ENCODE measurements at regions not wholly inside any gene's neighbourhood (a gene's known extent, or its start where the extent isn't known, plus 50 kb on each side); places are given as distances from the start of the nearest gene placed in this dataset.

DNA sequence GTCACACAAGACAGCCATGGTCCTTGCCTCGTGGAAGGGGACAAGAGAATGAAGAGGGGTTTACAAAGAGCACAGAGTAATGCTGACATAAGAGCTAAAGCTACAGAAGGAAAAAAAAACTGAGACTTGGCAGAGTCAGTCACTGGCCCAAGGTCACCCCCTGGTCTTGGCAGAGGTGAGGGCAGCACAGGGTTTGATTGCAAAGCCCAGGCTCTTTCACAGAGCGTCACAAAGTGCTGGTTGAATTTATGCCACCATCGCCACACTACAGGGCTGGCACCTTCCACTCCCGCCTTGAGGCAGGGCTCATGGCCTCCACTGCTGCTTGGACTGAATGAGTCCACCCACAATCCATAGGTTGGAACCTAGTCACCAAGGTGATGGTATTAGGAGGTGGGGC, 190.2 kb downstream of the INHBB start:
- TF ChIP-seq CTCF (IDR thresholded peaks at IDR 0.05) (no peak), POLR2A (IDR thresholded peaks at IDR 0.05) (no peak)

All from vagina (tissue), 2 donors.